ENCODE measurements at regions not wholly inside any gene's neighbourhood (a gene's known extent, or its start where the extent isn't known, plus 50 kb on each side); places are given as distances from the start of the nearest gene placed in this dataset.

GRCh38 chr4:67125636-67126514 lies 419.4 kb downstream of the CENPC start:
- Histone ChIP-seq H4K20me1 (ENCODE audit: insufficient read depth) (no peaks in the 10 kb centered on the region), H3K27me3 (ENCODE audit: insufficient read depth) (no peaks in the 10 kb centered on the region), H3K9me2 (no peaks in the 10 kb centered on the region), H3K9me3 (no peaks in the 10 kb centered on the region), H3K79me2 (ENCODE audit: insufficient read depth) (no peaks in the 10 kb centered on the region), H3K27ac (ENCODE audit: low read depth in 2 of 2, low read length in 1 of 2) (no peak overlapping the region), H3K9ac (no peak overlapping the region), H3K36me3 (replicated peaks in 1 of 2; ENCODE audit: control insufficient read depth in 1 of 2, insufficient read depth in 2 of 2, low read length in 1 of 2) (no peaks in the 10 kb centered on the region), H3F3A (replicated peaks; ENCODE audit: insufficient read depth) (no peaks in the 10 kb centered on the region), H3K4me1 (ENCODE audit: control insufficient read depth in 1 of 2, insufficient read depth in 2 of 2, low read depth in 1 of 2, low read length in 1 of 2) (no peaks in the 10 kb centered on the region), H2AFZ (ENCODE audit: low read depth) (no peak overlapping the region), H3K4me3 (ENCODE audit: low read depth in 2 of 2, low read length in 1 of 2) (no peak overlapping the region), H3K4me2 (no peak overlapping the region)
- TF ChIP-seq TAF1 (IDR thresholded peaks at IDR 0.05; ENCODE audit: borderline replicate concordance, low read depth, low read length): no peak
- 16% methylated on average over 5 of the region's 5 CpGs for WGBS (ENCODE audit: low lambda C conversion rate)
- ChIA-PET CTCF (no interaction called here), POLR2A (no interaction called here)
- DNase-seq: no peak

GRCh38 chr4:67124716-67125115 lies 420.6 kb downstream of the CENPC start:
- Histone ChIP-seq H3K4me1 (ENCODE audit: control insufficient read depth in 1 of 2, insufficient read depth in 2 of 2, low read depth in 1 of 2, low read length in 1 of 2) (no peaks in the 10 kb centered on the region), H3K36me3 (replicated peaks in 1 of 2; ENCODE audit: control insufficient read depth in 1 of 2, insufficient read depth in 2 of 2, low read length in 1 of 2) (no peaks in the 10 kb centered on the region), H3K27me3 (ENCODE audit: insufficient read depth) (no peaks in the 10 kb centered on the region), H3K4me3 (ENCODE audit: low read depth in 2 of 2, low read length in 1 of 2) (no peak overlapping the region), H3K4me2 (no peak overlapping the region), H2AFZ (ENCODE audit: low read depth) (no peak overlapping the region), H3F3A (replicated peaks; ENCODE audit: insufficient read depth) (no peaks in the 10 kb centered on the region), H3K9me2 (no peaks in the 10 kb centered on the region), H3K9ac (no peak overlapping the region), H3K79me2 (ENCODE audit: insufficient read depth) (no peaks in the 10 kb centered on the region), H3K27ac (ENCODE audit: low read depth in 2 of 2, low read length in 1 of 2) (no peak overlapping the region), H3K9me3 (no peaks in the 10 kb centered on the region), H4K20me1 (ENCODE audit: insufficient read depth) (no peaks in the 10 kb centered on the region)
- POLR2A ChIA-PET: no interaction called here
- CTCF ChIA-PET: interaction anchor here (0.9 kb wide), 1 partner anchor 202 kb away, joined by 3 read pairs; no protein-coding TSS in a partner anchor
- TF ChIP-seq TAF1 (IDR thresholded peaks at IDR 0.05; ENCODE audit: borderline replicate concordance, low read depth, low read length) (no peak), FOXJ3 (CRISPR knock-in tag; IDR thresholded peaks at IDR 0.05) (no peak), USF2 (IDR thresholded peaks at IDR 0.05; ENCODE audit: borderline replicate concordance, low read depth, low read length) (no peak), POLR2AphosphoS5 (IDR thresholded peaks at IDR 0.05; ENCODE audit: low read depth, low read length) (no peak), GABPA (IDR thresholded peaks at IDR 0.05; ENCODE audit: low read depth) (no peak), RXRA (IDR thresholded peaks at IDR 0.05; ENCODE audit: borderline replicate concordance, low read depth) (no peak), FOSL2 (IDR thresholded peaks at IDR 0.05; ENCODE audit: borderline replicate concordance, low read depth) (no peak), GATA2 (CRISPR knock-in tag; IDR thresholded peaks at IDR 0.05) (no peak), REST (IDR thresholded peaks at IDR 0.05; ENCODE audit: low read depth, low read length) (no peak), CTCF (IDR thresholded peaks at IDR 0.05) (no peak), SMC3 (IDR thresholded peaks at IDR 0.05; ENCODE audit: low read depth, low read length) (no peak), RFX5 (IDR thresholded peaks at IDR 0.05; ENCODE audit: low read length) (no peak), NFIC (IDR thresholded peaks at IDR 0.05; ENCODE audit: borderline replicate concordance) (no peak)
- TF ChIP-seq, protein P1, sequence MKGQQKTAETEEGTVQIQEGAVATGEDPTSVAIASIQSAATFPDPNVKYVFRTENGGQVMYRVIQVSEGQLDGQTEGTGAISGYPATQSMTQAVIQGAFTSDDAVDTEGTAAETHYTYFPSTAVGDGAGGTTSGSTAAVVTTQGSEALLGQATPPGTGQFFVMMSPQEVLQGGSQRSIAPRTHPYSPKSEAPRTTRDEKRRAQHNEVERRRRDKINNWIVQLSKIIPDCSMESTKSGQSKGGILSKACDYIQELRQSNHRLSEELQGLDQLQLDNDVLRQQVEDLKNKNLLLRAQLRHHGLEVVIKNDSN (IDR thresholded peaks at IDR 0.05; ENCODE audit: borderline replicate concordance, low read depth): no peak
- TF ChIP-seq, protein P2, sequence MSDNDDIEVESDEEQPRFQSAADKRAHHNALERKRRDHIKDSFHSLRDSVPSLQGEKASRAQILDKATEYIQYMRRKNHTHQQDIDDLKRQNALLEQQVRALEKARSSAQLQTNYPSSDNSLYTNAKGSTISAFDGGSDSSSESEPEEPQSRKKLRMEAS (IDR thresholded peaks at IDR 0.05; ENCODE audit: low read depth): no peak
- TF ChIP-seq, protein P3, sequence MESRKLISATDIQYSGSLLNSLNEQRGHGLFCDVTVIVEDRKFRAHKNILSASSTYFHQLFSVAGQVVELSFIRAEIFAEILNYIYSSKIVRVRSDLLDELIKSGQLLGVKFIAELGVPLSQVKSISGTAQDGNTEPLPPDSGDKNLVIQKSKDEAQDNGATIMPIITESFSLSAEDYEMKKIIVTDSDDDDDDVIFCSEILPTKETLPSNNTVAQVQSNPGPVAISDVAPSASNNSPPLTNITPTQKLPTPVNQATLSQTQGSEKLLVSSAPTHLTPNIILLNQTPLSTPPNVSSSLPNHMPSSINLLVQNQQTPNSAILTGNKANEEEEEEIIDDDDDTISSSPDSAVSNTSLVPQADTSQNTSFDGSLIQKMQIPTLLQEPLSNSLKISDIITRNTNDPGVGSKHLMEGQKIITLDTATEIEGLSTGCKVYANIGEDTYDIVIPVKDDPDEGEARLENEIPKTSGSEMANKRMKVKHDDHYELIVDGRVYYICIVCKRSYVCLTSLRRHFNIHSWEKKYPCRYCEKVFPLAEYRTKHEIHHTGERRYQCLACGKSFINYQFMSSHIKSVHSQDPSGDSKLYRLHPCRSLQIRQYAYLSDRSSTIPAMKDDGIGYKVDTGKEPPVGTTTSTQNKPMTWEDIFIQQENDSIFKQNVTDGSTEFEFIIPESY (IDR thresholded peaks at IDR 0.05; ENCODE audit: borderline replicate concordance, low read depth): no peak
- DNase-seq: no peak
- WGBS (ENCODE audit: low lambda C conversion rate): 3% methylated on average over 4 of the region's 4 CpGs

Measured in SK-N-SH (cell line).